HepG2 (cell line): ENCODE measurements at regions not wholly inside any gene's neighbourhood (a gene's known extent, or its start where the extent isn't known, plus 50 kb on each side); places are given as distances from the start of the nearest gene placed in this dataset.

Experiments used
- ATAC-seq: fragments of 200-7000 bp; cut with Tn5 transposase; 3 replicates; pipeline ENCODE4 v1.9.1; 2020; ENCODE audit warnings: mild to moderate bottlenecking, moderate library complexity
- BruUV-seq: library from RNA; stranded (reverse); fragments of 400-500 nt; replicated peaks from 2 replicates; lab custom pipeline; 2021; lab: Mats Ljungman, UMichigan
- CTCF ChIA-PET: fragments of 300-600 bp; formaldehyde crosslinking; extraction: SDS; loops from one replicate; lab custom pipeline; 2021; ENCODE audit warnings: low total read pairs, inconsistent platforms, low intra/inter-chr PET ratio; lab: Yijun Ruan, JAX
- POLR2A ChIA-PET: fragments of 350-600 bp; sonication (Branson Sonifier 250); formaldehyde crosslinking; loops from one replicate; lab custom pipeline; 2020; ENCODE audit warnings: antibody characterized with exemption, inconsistent platforms; lab: Yijun Ruan, JAX
- DNase-seq: peaks from one replicate; pipeline ENCODE4 v3.0.0-alpha.2; 2015; ENCODE audit warnings: low spot score
- FAIRE-seq: peaks from 3 replicates; lab custom pipeline; 2011; peaks lifted over from hg19 to GRCh38; lab: Jason Lieb, UNC
- H2AFZ ChIP-seq: one replicate; pipeline ENCODE4 v1.6.1; 2011; ENCODE audit warnings: low read length, inconsistent platforms
- H3K27ac ChIP-seq: fragments of 300-600 bp; 3 replicates; pipeline ENCODE4 v1.8.0; 2011; ENCODE audit warnings: mixed run types, mild to moderate bottlenecking, mixed read lengths, low read length, inconsistent platforms; ENCODE audit not compliant: insufficient read depth; ENCODE audit errors: extremely low read length
- H3K27me3 ChIP-seq, 2 experiments: fragments of 200-600 bp in 1 of 2; 2 replicates in 1 of 2; 3 replicates in 1 of 2; pipeline versions ENCODE4 v1.6.0 to v1.8.0; 2011; ENCODE audit warnings: low read length in 2 of 2, mild to moderate bottlenecking in 2 of 2, moderate library complexity in 2 of 2, inconsistent platforms in 1 of 2; ENCODE audit not compliant: insufficient read depth in 2 of 2, control insufficient read depth in 1 of 2
- H3K36me3 ChIP-seq, 2 experiments: fragments of 200-600 bp in 1 of 2; replicated peaks in 1 of 2; 2 replicates in 1 of 2; 3 replicates in 1 of 2; pipeline versions ENCODE4 v1.5.1 to v1.8.0; 2011; ENCODE audit warnings: low read length in 2 of 2, inconsistent platforms in 1 of 2; ENCODE audit not compliant: insufficient read depth in 2 of 2, control insufficient read depth in 1 of 2
- H3K4me1 ChIP-seq: 2 replicates; pipeline ENCODE4 v1.5.1; 2012; ENCODE audit warnings: low read length, inconsistent platforms; ENCODE audit not compliant: insufficient read depth
- H3K4me2 ChIP-seq: 2 replicates; pipeline ENCODE4 v1.6.0; 2011; ENCODE audit warnings: low read depth, low read length, inconsistent platforms
- H3K4me3 ChIP-seq, 3 experiments: fragments of 200-600 bp in 1 of 3; sonication (generic), shearing (Covaris generic) in 1 of 3; replicated peaks in 1 of 3; 2 replicates each; pipeline ENCODE4 v1.5.1; 2011 to 2016; ENCODE audit warnings: low read length in 3 of 3, inconsistent platforms in 2 of 3, low read depth in 2 of 3, mild to moderate bottlenecking in 2 of 3, control low read depth in 1 of 3, mixed read lengths in 1 of 3; ENCODE audit not compliant: insufficient read depth in 1 of 3
- H3K79me2 ChIP-seq: one replicate; pipeline ENCODE4 v1.6.1; 2011; ENCODE audit warnings: low read length, inconsistent platforms; ENCODE audit not compliant: insufficient read depth
- H3K9ac ChIP-seq: 2 replicates; pipeline ENCODE4 v1.6.0; 2011; ENCODE audit warnings: mild to moderate bottlenecking, low read depth, low read length, inconsistent platforms; ENCODE audit not compliant: insufficient read depth
- H3K9me3 ChIP-seq: 2 replicates; pipeline ENCODE4 v1.5.1; 2012; ENCODE audit warnings: mild to moderate bottlenecking, low read length
- H4K20me1 ChIP-seq: 2 replicates; pipeline ENCODE4 v1.6.0; 2011; ENCODE audit warnings: inconsistent platforms, mild to moderate bottlenecking, low read length, moderate library complexity; ENCODE audit not compliant: insufficient read depth
- CBFB ChIP-seq: sonication (generic); formaldehyde crosslinking; IDR thresholded peaks from 2 replicates; pipeline ENCODE4 v1.4.0; 2020; ENCODE audit warnings: missing genetic modification reagents
- HOMEZ ChIP-seq: IDR thresholded peaks from 2 replicates; pipeline ENCODE4 v1.6.1; 2016; ENCODE audit warnings: low read depth
- LCORL ChIP-seq, 2 experiments: fragments of 450-650 bp in 1 of 2; sonication (generic) in 1 of 2; formaldehyde crosslinking in 1 of 2; IDR thresholded peaks; 2 replicates each; pipeline versions ENCODE4 v1.5.0 to v1.6.1; 2017 to 2020; ENCODE audit warnings: antibody characterized with exemption in 1 of 2, missing genetic modification reagents in 1 of 2
- MAFF ChIP-seq: IDR thresholded peaks from 2 replicates; pipeline ENCODE4 v1.6.1; 2011; ENCODE audit warnings: low read depth, low read length, improper control_type of control experiment
- MAFK ChIP-seq, 2 experiments: IDR thresholded peaks in 1 of 2; conservative IDR thresholded peaks in 1 of 2; 2 replicates each; pipeline ENCODE4 v1.6.1; 2011; ENCODE audit warnings: improper control_type of control experiment in 2 of 2, low read length in 2 of 2
- PHF5A ChIP-seq: IDR thresholded peaks from one replicate; pipeline ENCODE4 v1.6.1; 2018; ENCODE audit warnings: low read depth, missing genetic modification reagents; ENCODE audit not compliant: unreplicated experiment
- RBAK ChIP-seq: sonication (generic); formaldehyde crosslinking; IDR thresholded peaks from 2 replicates; pipeline ENCODE4 v1.5.1; 2020; ENCODE audit warnings: mild to moderate bottlenecking, missing genetic modification reagents
- RBM39 ChIP-seq: fragments of 200-400 bp; formaldehyde crosslinking; IDR thresholded peaks from one replicate; pipeline ENCODE4 v1.6.1; 2018; ENCODE audit warnings: antibody characterized with exemption, mild to moderate bottlenecking, low read depth, low read length; ENCODE audit not compliant: poor library complexity, severe bottlenecking
- SNRNP70 ChIP-seq: fragments of 200-400 bp; formaldehyde crosslinking; IDR thresholded peaks from 2 replicates; pipeline ENCODE4 v1.6.1; 2017; ENCODE audit warnings: mild to moderate bottlenecking, low read depth, low read length, moderate library complexity
- SP2 ChIP-seq: sonication (generic); formaldehyde crosslinking; IDR thresholded peaks from 2 replicates; pipeline ENCODE4 v1.5.1; 2020; ENCODE audit warnings: mild to moderate bottlenecking, missing genetic modification reagents
- TAF15 ChIP-seq: fragments of 200-400 bp; formaldehyde crosslinking; IDR thresholded peaks from one replicate; pipeline ENCODE4 v1.6.1; 2018; ENCODE audit warnings: mild to moderate bottlenecking, low read depth, low read length; ENCODE audit not compliant: poor library complexity, severe bottlenecking
- ZMYM3 ChIP-seq: sonication (generic); formaldehyde crosslinking; IDR thresholded peaks from 2 replicates; pipeline ENCODE4 v1.5.1; 2020; ENCODE audit warnings: mild to moderate bottlenecking, missing genetic modification reagents
- WGBS: methylation state at CpG from one replicate; pipeline ENCODE4 v1.1.6; 2017; ENCODE audit warnings: low lambda C conversion rate; 5-methylcytosine and 5-hydroxymethylcytosine counted together
- in situ Hi-C: cut with HindIII; loops from 2 replicates; pipeline ENCODE4 v1.10.0; 2017; ENCODE audit warnings: low pct_unique_long_range_greater_than_20kb; ENCODE audit not compliant: extremely low pct_ligation_motif_present
- intact Hi-C: fragments of 100-400 bp; cut with micrococcal nuclease; formaldehyde crosslinking; loops from one replicate; pipeline ENCODE4 v1.10.0; 2022; ENCODE audit not compliant: unreplicated experiment
- TF ChIP-seq, protein P1 (sequence below): sonication (generic); formaldehyde crosslinking; IDR thresholded peaks from 2 replicates; pipeline ENCODE4 v1.4.0; 2020; ENCODE audit warnings: mild to moderate bottlenecking, missing genetic modification reagents

DNA sequence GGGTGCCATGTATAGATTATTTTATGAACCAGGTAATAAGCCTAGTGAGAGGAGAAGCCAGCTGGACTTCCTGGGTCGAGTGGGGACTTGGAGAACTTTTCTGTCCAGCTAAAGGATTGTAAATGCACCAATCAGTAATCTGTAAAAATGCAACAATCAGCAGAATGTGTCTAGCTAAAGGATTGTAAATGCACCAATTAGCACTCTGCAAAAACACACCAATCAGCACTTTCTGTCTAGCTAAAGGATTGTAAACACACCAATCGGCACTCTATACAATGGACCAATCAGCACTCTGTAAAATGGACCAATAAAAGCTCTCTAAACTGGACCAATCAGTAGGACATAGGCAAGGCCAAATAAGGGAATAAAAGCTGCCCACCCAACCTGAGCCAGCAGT is 392.9 kb downstream of the KDM5D start:
- no peak for FAIRE-seq
- WGBS, result 0% methylated on average over 1 of the region's 2 CpGs
- TF ChIP-seq MAFK (conservative IDR thresholded peaks at IDR 0.05 in 1 of 2, IDR thresholded peaks at IDR 0.05 in 1 of 2; ENCODE audit: low read length in 2 of 2) (peak; percentile 17 to 70; a peak in 3 of 4 replicates), CBFB (CRISPR knock-in tag) (no peak), RBAK (CRISPR knock-in tag) (no peak), MAFF (peak; percentile 67)
- Histone ChIP-seq H3K9me3 (peaks cover 11% of the 10 kb centered on the region; the same call in 1 of the 2 replicates), H3K36me3 (no peaks in the 10 kb centered on the region), H3K9ac (no peak overlapping the region), H3K4me3 (no peak overlapping the region), H3K79me2 (no peaks in the 10 kb centered on the region), H3K27me3 (no peaks in the 10 kb centered on the region), H3K4me2 (no peak overlapping the region), H3K4me1 (no peaks in the 10 kb centered on the region), H4K20me1 (no peaks in the 10 kb centered on the region), H2AFZ (no peak overlapping the region), H3K27ac (no peak overlapping the region)
- no peak for DNase-seq
- in situ Hi-C loops (no loop called here), intact Hi-C loops (no loop called here)
- ChIA-PET POLR2A (no interaction called here), CTCF (no interaction called here)
- no peak for ATAC-seq
- no TSS peak for BruUV-seq

DNA sequence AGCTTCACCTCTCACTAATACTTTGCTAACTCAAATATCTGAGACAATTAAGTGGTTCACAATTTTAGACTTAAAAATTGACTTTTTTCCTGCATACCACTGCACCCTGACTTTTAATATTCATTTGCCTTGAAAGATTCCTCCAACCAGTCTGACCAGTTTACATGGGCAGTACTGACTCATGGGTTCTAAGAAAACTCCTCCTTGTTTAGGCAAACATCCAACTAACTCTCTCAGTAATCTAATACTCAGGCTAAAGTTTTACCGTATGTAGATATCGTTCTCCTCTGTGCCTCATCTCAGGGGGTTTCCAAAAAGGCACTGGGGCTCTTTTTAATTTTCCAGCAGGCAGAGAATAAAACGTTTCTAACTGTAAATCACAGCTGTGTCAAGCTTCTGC is 422.8 kb downstream of the KDM5D start:
- FAIRE-seq, result no peak
- H3K4me1 ChIP-seq, result no peaks in the 10 kb centered on the region
- TF ChIP-seq LCORL (IDR thresholded peaks at IDR 0.05) (no peak), LCORL (CRISPR knock-in tag; IDR thresholded peaks at IDR 0.05) (no peak), ZMYM3 (CRISPR knock-in tag) (no peak), SNRNP70 (no peak), TAF15 (no peak), HOMEZ (CRISPR knock-in tag) (no peak), PHF5A (CRISPR knock-in tag) (no peak), SP2 (CRISPR knock-in tag) (no peak), RBM39 (no peak)
- TF ChIP-seq, protein P1, sequence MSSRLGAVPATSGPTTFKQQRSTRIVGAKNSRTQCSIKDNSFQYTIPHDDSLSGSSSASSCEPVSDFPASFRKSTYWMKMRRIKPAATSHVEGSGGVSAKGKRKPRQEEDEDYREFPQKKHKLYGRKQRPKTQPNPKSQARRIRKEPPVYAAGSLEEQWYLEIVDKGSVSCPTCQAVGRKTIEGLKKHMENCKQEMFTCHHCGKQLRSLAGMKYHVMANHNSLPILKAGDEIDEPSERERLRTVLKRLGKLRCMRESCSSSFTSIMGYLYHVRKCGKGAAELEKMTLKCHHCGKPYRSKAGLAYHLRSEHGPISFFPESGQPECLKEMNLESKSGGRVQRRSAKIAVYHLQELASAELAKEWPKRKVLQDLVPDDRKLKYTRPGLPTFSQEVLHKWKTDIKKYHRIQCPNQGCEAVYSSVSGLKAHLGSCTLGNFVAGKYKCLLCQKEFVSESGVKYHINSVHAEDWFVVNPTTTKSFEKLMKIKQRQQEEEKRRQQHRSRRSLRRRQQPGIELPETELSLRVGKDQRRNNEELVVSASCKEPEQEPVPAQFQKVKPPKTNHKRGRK (CRISPR knock-in tag), result no peak
- TF ChIP-seq, all 625 proteins: peak for 0
- Histone ChIP-seq H2AFZ (no peak overlapping the region), H3K9ac (no peak overlapping the region), H3K9me3 (peaks cover 59% of the 10 kb centered on the region), H3K4me3 (no peak overlapping the region), H3K79me2 (no peaks in the 10 kb centered on the region), H3K36me3 (no peaks in the 10 kb centered on the region), H3K4me2 (no peak overlapping the region), H3K27me3 (no peaks in the 10 kb centered on the region), H3K27ac (no peak overlapping the region), H4K20me1 (no peaks in the 10 kb centered on the region)
- in situ Hi-C loops (no loop called here), intact Hi-C loops (no loop called here)
- BruUV-seq, result no TSS peak
- DNase-seq (no peak), ATAC-seq (no peak)
- ChIA-PET POLR2A (no interaction called here), CTCF (no interaction called here)
- 0% methylated on average over 1 of the region's 3 CpGs for WGBS
